AG09319 (cell line): ENCODE measurements at regions not wholly inside any gene's neighbourhood (a gene's known extent, or its start where the extent isn't known, plus 50 kb on each side); places are given as distances from the start of the nearest gene placed in this dataset.

Source experiments
- DNase-seq: peaks from one replicate; pipeline ENCODE4 v3.0.0-alpha.2; 2010; ENCODE audit warnings: low read depth; ENCODE audit errors: extremely low read depth
- CTCF ChIP-seq: IDR thresholded peaks from 2 replicates; pipeline ENCODE4 v1.5.1; 2011; ENCODE audit warnings: low read depth, mild to moderate bottlenecking, inconsistent platforms, low read length, moderate library complexity

DNA sequence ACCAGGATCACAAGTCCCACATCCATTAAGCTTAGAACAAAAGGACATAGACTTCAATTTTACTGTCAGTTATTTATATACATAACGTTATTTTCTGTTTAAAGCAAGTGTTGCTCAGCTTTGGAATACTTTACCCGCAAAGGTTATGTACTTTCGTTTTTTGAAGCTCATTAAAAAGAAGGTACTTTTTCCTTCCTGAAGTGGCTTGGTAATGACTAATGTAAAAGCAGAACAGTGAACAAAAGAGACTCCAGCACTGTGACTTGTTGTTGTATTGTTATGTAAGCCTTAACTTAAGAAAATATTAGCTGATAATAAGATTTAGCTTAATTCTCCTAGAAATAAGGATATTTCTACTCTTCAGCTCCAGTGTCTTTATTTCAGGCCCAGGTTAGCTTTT, 97.3 kb upstream of the SLCO6A1 start:
- DNase-seq, result no peak
- no peak for TF ChIP-seq CTCF

GRCh38 chr5:102596951-102597350, 98.2 kb upstream of the SLCO6A1 start:
- no peak for TF ChIP-seq CTCF
- no peak for DNase-seq

- DNase-seq, result no peak
- TF ChIP-seq CTCF, result no peak
These were observed 100.5 kb upstream of the SLCO6A1 start for GRCh38 chr5:102599289-102599688.

GRCh38 chr5:102600964-102601363, 102.2 kb upstream of the SLCO6A1 start:
- no peak for TF ChIP-seq CTCF
- no peak for DNase-seq

DNA sequence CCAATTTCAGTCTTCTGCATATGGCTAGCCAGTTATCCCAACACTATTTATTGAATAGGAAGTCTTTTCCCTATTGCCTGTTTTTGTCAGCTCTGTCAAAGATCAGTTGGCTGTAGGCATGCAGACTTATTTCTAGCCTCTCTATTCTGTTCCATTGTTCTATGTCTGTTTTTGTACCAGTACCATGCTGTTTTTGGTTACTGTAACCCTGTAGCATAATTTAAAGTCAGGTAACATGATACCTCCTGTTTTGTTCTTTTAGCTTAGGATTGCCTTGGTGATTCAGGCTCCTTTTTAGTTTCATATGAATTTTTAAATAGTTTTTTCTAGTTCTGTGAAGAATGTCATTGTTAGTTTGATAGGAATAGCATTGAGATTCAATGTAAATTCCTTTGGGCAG, 104.9 kb upstream of the SLCO6A1 start:
- TF ChIP-seq CTCF, result no peak
- DNase-seq, result no peak

- no peak for TF ChIP-seq CTCF
These were observed 109.6 kb upstream of the SLCO6A1 start for GRCh38 chr5:102608414-102608813.

GRCh38 chr5:102611312-102611711, 112.5 kb upstream of the SLCO6A1 start:
- no peak for TF ChIP-seq CTCF

More at GRCh38 chr5:102608414-102608813, 109.6 kb upstream of the SLCO6A1 start:
- DNase-seq, result no peak

More at GRCh38 chr5:102611312-102611711, 112.5 kb upstream of the SLCO6A1 start:
- DNase-seq, result no peak
